Gastrocnemius medialis (tissue), 4 donors: ENCODE measurements at regions not wholly inside any gene's neighbourhood (a gene's known extent, or its start where the extent isn't known, plus 50 kb on each side); places are given as distances from the start of the nearest gene placed in this dataset.
"Not testable (repeated sequence)": the region's sequence is repeated elsewhere in the genome, so short reads cannot be mapped to it uniquely, and the experiment has no call there.

Source experiments
- ATAC-seq, 2 donors: fragments of 150-250 bp; one replicate each; pipeline ENCODE4 v1.9.1; 2016
- DNase-seq, 2 donors: peaks; one replicate each; pipeline ENCODE4 v3.0.0-alpha.2; 2019
- H3K27ac ChIP-seq, 4 donors: fragments of 200-600 bp; sonication (generic); 1 replicate in 1 of 4; 2 replicates in 3 of 4; pipeline ENCODE4 v1.5.1; 2016 to 2018; ENCODE audit warnings: mild to moderate bottlenecking in 2 of 4, moderate library complexity in 1 of 4
- H3K27me3 ChIP-seq, 3 donors: fragments of 200-600 bp; sonication (generic) in 2 of 3; 1 replicate in 1 of 3; 2 replicates in 2 of 3; pipeline versions ENCODE4 v1.5.1 to v1.6.0; 2016 to 2019; ENCODE audit warnings: mild to moderate bottlenecking in 1 of 3, moderate library complexity in 1 of 3
- H3K36me3 ChIP-seq, 2 donors: fragments of 200-600 bp; sonication (generic) in 1 of 2; one replicate each; pipeline ENCODE4 v1.5.1; 2017 to 2018
- H3K4me1 ChIP-seq, 2 donors: fragments of 200-600 bp; sonication (generic) in 1 of 2; one replicate each; pipeline ENCODE4 v1.5.1; 2016 to 2017; ENCODE audit warnings: mild to moderate bottlenecking in 2 of 2
- H3K4me3 ChIP-seq, 4 donors: fragments of 200-600 bp; sonication (generic) in 3 of 4; 1 replicate in 1 of 4; 2 replicates in 3 of 4; pipeline ENCODE4 v1.5.1; 2016 to 2019; ENCODE audit warnings: mild to moderate bottlenecking in 2 of 4
- H3K9me3 ChIP-seq, 3 donors: fragments of 200-600 bp; sonication (generic) in 2 of 3; 1 replicate in 1 of 3; 2 replicates in 2 of 3; pipeline ENCODE4 v1.5.1; 2016 to 2019
- CTCF ChIP-seq, 5 experiments: fragments of 450-650 bp in 3 of 5; fragments of 200-600 bp in 2 of 5; sonication (generic) in 2 of 5; IDR thresholded peaks in 4 of 5; conservative IDR thresholded peaks in 1 of 5; 1 replicate in 4 of 5; 2 replicates in 1 of 5; pipeline ENCODE4 v1.5.1; 2016 to 2019; ENCODE audit warnings: antibody characterized with exemption in 5 of 5, mild to moderate bottlenecking in 3 of 5, moderate library complexity in 3 of 5
- POLR2A ChIP-seq, 2 donors: fragments of 450-650 bp; IDR thresholded peaks; one replicate each; pipeline ENCODE4 v1.6.1; 2017; ENCODE audit warnings: antibody characterized with exemption in 2 of 2, mild to moderate bottlenecking in 2 of 2, moderate library complexity in 2 of 2
- in situ Hi-C, 4 donors: fragments of 200-750 bp; cut with MboI; loops; one replicate each; pipeline versions ENCODE4 v1.15.0 to v1.8.0; 2017; ENCODE audit warnings: low sequenced_read_pairs in 4 of 4
- intact Hi-C: fragments of 100-400 bp; cut with DNase I; formaldehyde crosslinking; loops from one replicate; pipeline ENCODE4 v1.15.1; 2023; ENCODE audit warnings: low total_unique reads

GRCh38 chr1:14426854-14427253, 171.6 kb upstream of the KAZN start:
- TF ChIP-seq POLR2A (IDR thresholded peaks at IDR 0.05) (no peak), CTCF (IDR thresholded peaks at IDR 0.05 in 4 of 5, conservative IDR thresholded peaks at IDR 0.05 in 1 of 5) (no peak)
- in situ Hi-C loops: no loop called here
- ATAC-seq (no peak), DNase-seq (no peak)
- no peaks in the 10 kb centered on the region for H3K9me3 ChIP-seq
- no peaks in the 10 kb centered on the region for H3K36me3 ChIP-seq
- H3K4me3 ChIP-seq: no peak overlapping the region
- intact Hi-C loops: no loop called here
- no peaks in the 10 kb centered on the region for H3K4me1 ChIP-seq
- no peak overlapping the region for H3K27ac ChIP-seq
- no peaks in the 10 kb centered on the region for H3K27me3 ChIP-seq

DNA sequence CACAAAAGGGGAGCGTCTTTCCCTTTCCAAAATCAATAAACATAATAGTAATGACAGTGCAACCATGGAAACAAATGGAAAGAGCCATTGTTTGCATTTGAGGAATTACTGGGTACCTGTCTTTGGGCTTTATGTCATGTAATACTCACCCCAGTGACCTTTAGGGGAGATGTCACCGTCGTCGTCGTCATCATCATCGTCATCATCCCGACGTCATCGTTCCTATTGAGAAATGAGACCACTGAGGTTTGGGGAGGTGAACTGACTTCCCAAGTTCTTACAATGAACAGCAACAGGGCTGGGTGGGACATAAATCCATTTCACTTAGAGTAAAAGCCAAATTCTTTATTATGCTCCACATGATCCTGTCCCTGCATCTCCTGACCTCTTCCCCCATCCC, 168.9 kb upstream of the KAZN start:
- TF ChIP-seq POLR2A (IDR thresholded peaks at IDR 0.05) (no peak), CTCF (IDR thresholded peaks at IDR 0.05 in 4 of 5, conservative IDR thresholded peaks at IDR 0.05 in 1 of 5) (no peak)
- H3K27me3 ChIP-seq: no peaks in the 10 kb centered on the region
- in situ Hi-C loops: no loop called here
- intact Hi-C loops: no loop called here
- no peak for DNase-seq
- no peaks in the 10 kb centered on the region for H3K36me3 ChIP-seq
- no peak for ATAC-seq
- no peaks in the 10 kb centered on the region for H3K9me3 ChIP-seq
- H3K27ac ChIP-seq: no peak overlapping the region
- no peaks in the 10 kb centered on the region for H3K4me1 ChIP-seq
- H3K4me3 ChIP-seq: no peak overlapping the region

DNA sequence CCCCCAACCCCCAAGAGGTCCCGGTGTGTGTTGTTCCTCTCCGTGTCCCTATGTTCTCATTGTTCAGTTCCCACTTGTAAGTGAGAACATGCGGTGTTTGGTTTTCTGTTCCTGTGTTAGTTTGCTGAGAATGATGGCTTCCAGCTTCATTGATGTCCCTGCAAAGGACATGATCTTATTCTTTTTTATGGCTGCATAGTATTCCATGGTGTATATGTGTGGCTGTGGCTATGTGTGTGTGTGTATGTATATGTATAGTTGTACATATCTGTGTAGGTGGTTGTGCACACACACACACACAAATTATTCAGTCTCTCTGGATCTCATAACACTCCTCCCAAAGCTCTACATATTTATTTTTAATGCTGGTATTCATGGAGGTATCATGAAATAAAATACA, 165.8 kb upstream of the KAZN start:
- in situ Hi-C loops: not testable (repeated sequence)

GRCh38 chr1:14435368-14436023, 163.0 kb upstream of the KAZN start:
- no peaks in the 10 kb centered on the region for H3K4me1 ChIP-seq
- H3K36me3 ChIP-seq: no peaks in the 10 kb centered on the region
- H3K9me3 ChIP-seq: no peaks in the 10 kb centered on the region
- in situ Hi-C loops (no loop called here), intact Hi-C loops (no loop called here)
- no peak overlapping the region for H3K27ac ChIP-seq
- ATAC-seq: no peak
- DNase-seq: no peak
- TF ChIP-seq POLR2A (IDR thresholded peaks at IDR 0.05) (no peak), CTCF (IDR thresholded peaks at IDR 0.05 in 4 of 5, conservative IDR thresholded peaks at IDR 0.05 in 1 of 5) (no peak)
- H3K27me3 ChIP-seq: no peaks in the 10 kb centered on the region
- H3K4me3 ChIP-seq: no peak overlapping the region

More for the DNA sequence above, 165.8 kb upstream of the KAZN start:
- H3K9me3 ChIP-seq, H3K4me1 ChIP-seq, H3K4me3 ChIP-seq, H3K36me3 ChIP-seq, ATAC-seq, H3K27ac ChIP-seq, DNase-seq, intact Hi-C loops, H3K27me3 ChIP-seq: not testable (repeated sequence)

GRCh38 chr1:14437417-14437918, 161.0 kb upstream of the KAZN start:
- in situ Hi-C loops (no loop called here), intact Hi-C loops (no loop called here)
- no peaks in the 10 kb centered on the region for H3K27me3 ChIP-seq
- H3K4me3 ChIP-seq: no peak overlapping the region
- H3K9me3 ChIP-seq: no peaks in the 10 kb centered on the region
- TF ChIP-seq CTCF (IDR thresholded peaks at IDR 0.05 in 4 of 5, conservative IDR thresholded peaks at IDR 0.05 in 1 of 5) (no peak), POLR2A (IDR thresholded peaks at IDR 0.05) (no peak)
- ATAC-seq (no peak), DNase-seq (no peak)
- H3K36me3 ChIP-seq: no peaks in the 10 kb centered on the region
- no peak overlapping the region for H3K27ac ChIP-seq
- H3K4me1 ChIP-seq: no peaks in the 10 kb centered on the region
